Umbilical cord (tissue), 1 donor: ENCODE measurements at regions not wholly inside any gene's neighbourhood (a gene's known extent, or its start where the extent isn't known, plus 50 kb on each side); places are given as distances from the start of the nearest gene placed in this dataset.

Source experiments
- DNase-seq: peaks from one replicate; pipeline ENCODE4 v3.0.0-alpha.2; 2015; ENCODE audit warnings: low spot score

DNA sequence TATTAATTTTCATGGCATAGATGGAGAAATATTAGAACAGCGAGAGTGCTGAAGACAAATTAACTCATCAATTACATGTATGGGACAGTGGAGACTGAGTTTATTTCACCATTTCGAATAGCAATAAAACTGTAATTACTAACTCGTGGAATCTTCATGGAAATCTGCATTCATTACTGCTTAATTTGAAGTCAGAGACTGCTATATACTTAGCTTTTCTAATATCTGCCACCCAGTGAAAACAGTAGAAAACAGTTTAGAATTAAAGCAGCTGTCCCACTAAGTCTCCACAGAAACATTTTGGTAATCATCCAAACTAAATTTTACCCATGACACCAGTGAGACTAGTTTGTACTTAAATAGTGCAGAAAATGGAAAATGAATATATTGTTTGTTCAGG lies 56.8 kb downstream of the IZUMO3 start:
- no peak for DNase-seq

DNA sequence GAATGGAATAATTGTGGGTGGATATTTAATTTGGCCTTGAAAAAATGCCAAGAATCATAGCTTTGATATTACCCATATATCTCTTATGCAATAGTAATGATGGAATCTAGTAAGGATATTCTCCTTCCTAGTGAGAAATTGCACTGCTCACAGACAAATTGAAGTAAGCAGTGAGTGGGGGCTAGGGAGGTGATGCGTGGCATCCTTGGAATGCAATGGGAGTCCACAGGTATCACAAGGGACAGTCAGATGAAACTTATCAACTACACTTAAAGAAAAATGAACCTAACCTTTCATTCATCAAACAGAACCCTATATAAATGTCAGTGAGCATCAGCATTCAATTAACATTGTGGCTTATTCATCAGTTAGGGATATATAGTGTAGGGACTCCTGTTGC lies 57.8 kb downstream of the IZUMO3 start:
- DNase-seq: no peak

DNA sequence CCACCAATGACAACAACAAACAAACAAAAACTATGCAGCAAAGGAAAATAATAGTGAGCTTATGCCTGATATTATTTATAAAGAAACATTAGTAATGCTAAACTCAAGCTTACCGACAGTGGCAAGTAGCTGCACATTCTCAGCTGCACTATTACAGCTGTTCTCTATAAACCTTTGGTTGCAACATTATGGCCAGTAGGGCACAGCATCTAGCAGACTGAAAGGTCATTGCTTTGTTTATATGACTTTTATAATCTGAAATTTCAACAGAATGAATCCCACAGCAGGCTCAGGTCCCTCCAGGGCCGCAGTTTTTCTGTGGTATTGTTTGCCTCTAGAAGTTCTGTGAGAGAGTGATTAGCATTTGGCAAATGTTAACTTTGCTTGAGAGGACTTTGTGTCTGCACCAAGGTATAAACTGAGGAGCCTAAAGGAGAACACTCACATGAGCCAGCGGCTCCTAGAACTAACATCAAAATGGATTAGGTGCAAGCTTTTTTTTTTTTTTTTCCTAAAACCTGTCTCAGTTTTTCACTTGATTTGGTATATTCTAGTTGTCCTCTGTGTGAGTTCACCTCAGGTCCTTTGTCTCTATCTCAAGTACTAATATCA lies 58.3 kb downstream of the IZUMO3 start:
- DNase-seq: no peak

DNA sequence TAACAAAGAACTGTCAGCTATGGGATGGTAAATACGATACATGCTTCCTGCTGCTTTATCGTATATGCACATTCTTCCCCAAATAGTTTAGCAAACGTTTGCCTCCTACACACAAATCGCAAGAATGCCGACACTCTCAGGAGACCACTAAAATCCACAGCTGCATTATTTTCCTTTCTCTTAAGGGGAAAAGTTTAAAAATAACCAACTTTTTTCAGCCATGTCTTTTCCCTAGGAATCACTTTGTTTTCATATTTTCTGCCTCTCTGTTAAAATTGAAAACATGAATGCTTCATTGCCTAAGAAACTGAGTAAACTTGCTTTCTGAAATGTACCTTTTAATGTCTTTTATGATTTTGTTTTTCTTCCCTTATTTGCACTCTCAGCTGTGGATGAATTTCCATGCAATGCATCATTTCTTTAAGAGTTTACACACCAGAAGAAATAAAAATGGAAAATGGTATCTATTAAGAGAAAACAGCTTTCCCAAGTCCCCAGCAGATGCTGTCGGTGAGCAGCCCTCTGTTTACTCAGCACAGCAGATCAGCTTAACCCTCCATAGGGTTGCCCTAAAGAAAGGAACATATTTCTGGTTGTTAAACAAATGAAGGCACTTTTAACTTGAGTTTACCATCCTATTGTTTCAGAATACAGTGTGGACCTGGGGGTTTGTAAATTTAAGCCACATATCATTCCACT lies 66.2 kb downstream of the IZUMO3 start:
- DNase-seq: peak; percentile 42

DNA sequence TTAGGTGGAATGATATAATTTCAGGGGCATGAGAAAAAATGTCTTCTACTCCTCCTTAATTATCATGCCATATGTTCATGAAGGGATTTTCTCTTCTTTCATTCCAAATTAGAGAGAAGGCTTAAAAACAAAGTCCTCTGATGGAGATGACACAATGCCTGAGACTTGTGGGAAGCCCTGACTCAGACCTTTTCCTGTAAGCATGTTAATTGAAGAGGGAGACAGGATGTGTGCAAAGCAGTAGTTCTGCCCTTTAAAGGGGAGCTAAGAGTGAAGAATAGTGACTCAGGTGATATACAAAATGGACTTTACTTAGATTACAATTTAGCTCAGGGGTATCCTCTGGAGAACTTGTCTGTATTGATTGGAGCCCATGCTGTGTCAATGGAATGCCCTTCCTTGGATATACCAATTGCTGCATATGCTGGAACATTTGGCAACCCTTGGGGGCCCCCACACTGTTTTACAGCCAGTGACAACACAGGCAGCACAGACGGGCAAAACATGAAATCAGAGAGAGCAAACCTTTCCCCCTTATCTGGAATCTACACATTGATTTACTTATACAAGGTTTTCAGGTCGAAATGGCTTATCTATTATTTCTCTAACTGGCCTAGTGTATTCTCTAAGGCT lies 81.3 kb downstream of the IZUMO3 start:
- DNase-seq: peak; percentile 7

DNA sequence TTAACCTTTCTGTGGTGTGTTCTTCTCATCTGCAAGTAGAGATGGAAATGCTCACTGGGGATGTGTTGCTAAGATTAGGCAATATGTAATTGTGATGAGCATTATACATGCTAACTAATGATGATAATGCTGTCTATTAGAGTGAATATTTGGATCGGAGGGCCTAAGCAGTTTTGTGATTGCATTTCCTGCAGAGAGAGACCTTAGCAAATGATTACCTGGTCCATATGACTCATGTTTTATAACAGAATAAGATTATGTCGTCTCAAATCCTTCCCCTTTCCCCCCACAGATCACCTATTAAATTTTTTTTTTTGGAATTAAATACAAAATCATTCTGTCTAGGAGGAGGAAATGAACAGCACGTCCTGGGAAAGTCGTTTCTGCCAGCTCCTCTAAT lies 82.7 kb downstream of the IZUMO3 start:
- DNase-seq: no peak

DNA sequence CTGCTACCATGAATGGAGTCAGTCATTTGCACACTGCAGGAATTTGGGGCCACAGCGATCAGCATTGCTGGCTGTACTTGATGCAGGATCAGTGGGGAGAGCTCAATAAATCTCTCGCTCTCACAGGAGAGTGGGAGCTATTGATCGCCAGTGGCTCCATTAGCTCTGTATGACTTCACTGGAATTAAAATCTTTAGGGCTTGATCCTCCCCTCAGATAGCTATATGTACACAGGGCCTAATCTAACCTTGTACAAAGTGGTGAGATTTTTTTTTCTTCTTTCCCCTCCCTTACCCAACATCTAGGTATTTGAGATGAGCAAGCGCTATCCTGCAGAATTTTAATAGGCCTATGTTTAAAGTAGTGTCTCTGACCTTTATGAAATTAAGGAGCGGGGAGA lies 84.9 kb downstream of the IZUMO3 start:
- peak; percentile 19 for DNase-seq

DNA sequence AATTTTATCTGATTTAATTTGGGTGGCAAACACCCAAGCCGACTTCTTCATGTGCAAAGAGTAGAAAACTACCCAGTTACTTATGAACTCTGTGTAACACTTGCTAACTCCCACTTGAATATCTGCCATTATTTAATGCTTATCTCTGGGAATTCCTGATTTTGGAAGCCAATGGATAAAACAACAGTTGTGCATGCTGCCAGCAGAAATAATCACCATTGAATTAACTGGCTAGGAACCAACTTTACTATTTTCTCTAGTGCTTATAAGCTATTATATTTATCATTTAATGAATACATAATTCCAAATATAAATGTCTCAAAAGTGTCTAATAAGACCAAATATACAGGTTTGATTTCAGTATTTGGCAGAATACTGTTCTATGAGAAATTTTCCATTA lies 85.7 kb downstream of the IZUMO3 start:
- peak; percentile 37 for DNase-seq

DNA sequence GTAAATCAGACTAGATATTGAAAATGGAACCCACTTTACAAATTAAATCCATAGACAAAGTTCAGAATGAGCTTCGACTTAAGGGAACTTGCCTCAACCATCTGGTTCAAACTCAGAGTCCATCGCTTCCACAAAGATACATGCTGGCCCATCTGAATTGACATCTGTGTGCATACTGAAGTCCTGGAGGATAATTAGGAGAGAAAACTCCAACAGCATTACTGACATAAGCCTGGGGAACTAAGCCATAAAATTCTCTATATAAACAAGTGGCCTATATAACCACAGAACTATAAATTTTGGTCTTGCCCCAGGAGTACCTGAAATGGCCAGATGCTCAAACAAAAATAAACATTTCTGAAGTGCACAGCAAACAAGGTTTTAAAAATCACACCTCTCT lies 94.4 kb downstream of the IZUMO3 start:
- no peak for DNase-seq

DNA sequence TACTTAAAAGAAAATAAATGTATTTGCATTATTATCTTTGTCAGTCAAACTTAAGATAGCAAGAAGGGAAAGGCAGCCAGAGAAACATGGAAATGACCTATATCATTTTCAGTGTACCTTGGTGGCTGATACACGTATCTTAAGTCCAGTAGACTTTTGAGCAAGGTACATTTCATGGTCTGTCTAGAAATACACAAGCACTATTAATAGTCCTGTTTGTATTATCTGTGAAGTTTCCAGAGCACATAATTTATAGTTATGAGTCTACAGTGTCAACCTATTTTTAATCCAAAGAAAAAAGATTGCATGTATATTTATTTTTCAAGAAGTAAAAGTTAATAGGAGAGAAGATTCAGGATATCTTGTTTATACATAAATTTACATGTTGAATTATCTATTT lies 95.7 kb downstream of the IZUMO3 start:
- DNase-seq: no peak

DNA sequence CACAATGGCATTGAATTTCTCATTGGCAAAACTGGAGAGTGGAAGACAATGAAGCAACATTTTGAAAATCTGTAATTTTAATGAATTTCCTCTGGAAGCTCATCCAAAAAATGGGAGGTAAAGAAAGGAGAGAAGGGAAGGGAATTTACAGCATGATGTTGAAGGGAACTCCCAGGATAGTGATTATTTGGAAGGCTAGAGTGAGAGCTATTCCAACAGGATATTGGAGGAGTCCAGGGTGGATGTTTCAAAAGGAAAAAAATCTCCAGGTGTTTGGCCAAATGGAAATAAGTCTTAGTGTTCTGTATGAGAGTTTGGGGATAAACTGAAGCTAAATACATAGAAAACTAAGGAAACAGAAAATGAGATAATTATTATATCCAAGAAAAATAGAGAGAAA lies 106.2 kb downstream of the IZUMO3 start:
- no peak for DNase-seq

DNA sequence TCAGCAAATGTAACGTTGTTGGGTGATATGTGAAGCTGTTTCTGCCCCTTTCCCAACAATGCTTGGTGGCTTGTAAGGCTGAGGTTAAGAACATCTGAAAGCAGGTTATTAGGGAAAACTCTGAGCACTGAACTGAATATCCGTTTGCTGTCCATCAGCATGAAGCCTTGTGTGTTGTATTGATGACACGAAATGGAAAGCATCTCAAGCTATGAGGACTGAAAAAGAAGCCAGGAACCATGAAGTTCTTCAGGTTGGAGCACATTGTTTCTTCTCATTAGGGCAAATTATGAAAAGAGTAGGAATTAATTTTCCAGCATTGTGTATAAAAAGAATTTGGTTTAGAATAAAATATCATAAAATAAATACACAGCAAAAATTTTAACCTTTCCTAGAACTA lies 106.8 kb downstream of the IZUMO3 start:
- DNase-seq: no peak

DNA sequence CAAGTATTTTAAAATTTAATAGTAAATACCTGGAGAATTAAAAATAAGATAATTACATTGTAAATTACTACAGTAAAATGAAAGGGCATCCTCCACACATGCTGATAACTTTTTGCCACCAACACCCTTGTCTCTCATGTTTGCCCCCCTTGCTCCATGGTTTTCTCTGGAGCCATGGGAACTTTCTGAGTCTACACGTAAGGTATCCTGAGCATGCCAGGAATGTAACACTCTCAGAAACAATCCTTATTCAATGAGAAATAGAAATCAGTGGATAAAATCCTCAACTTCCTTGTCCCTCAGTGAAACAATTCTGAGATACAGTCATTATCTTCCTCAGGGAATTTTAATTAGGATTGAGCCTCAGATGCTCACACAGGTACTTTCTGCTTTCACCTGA lies 108.9 kb downstream of the IZUMO3 start:
- no peak for DNase-seq

DNA sequence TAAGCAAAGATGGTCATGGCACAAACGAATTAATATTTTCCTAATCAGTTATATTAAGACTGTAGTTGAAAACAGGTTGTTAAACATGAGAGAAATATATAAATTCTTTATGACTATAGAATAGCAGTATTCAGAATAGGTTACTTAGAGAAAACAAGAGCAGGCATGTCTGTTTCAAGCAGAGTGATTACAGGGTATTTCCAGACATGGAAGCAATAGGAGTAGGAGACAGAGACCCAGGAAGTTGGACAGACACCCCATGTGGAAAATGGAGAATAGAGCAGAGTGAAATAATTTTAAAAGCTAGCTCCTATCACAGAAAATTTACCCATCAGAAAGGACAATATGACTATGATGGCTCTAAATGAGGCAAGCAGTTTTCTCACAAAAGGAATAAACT lies 111.5 kb downstream of the IZUMO3 start:
- DNase-seq: no peak

DNA sequence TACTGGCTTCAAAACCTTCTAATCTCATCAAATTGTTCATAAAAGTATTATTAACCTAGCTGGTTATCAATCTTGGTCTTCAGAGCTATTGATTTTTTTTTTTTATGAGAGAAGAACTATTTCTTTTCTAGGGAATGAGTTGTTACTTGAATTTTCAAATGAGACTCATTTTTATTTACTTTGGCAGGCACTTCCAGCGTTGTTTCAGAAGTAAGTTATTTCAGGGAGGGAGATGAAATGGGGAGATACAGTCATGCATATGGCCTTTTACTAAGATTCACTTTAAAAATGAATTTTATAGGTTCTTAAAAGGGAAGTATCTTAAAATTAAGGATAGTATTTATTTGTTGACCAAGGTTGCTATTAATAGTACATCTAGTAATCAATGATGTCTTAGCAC lies 129.6 kb downstream of the IZUMO3 start:
- DNase-seq: no peak

DNA sequence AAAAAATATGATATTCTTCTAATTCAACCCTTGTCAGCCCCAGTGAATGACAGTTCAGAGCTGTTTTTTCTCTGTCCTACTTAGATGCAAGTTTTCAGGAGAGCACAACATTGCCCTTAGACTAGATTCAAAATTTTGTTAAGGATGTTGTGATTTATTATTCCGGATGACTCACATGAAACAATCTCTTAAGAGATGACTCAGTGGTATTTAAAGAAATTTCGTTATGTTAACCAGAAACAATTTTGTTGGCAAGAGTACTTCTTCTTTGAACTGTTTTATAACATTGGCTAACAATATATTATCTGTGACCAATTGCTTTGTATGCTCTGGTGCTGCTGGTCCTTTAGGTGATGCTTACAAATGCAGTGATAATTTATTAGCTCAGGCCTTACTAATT lies 132.0 kb downstream of the IZUMO3 start:
- DNase-seq: peak; percentile 68

DNA sequence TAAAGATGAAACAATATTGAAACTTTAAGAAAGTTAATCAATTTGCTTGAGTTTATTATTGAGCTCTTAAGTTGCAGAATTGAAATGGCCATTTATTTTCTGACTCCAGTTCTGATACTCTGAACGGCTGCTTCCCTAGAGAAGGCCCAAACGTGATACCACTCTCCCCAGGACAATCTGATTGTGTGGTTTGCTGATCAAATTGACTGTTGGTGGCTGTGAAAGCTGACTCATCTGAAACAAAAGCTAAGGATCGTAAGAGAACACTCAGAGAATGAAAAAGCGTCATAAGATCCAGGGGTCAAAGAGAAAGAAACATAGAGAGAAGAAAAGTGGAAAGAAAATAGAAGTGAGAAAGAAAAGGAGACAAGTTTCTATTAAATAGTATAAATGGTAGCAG lies 147.2 kb downstream of the IZUMO3 start:
- DNase-seq: no peak

DNA sequence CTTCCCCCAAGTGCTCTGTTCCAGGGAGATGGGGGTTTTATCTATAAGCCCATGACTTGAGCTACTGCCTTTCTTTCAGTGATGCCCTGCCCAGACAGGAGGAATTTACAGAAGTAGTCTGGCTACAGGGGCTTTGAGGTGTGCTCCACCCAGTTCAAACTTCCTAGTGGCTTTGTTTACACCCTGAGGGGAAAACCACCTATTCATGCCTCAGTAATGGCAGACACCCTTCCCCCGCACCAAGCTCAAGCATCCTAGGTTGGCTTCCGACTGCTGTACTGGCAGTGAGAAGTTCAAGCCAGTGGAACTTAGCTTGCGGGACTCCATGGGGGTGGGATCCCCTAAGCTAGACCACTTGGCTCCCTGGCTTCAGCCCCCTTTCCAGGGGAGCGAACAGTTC lies 154.6 kb downstream of the IZUMO3 start:
- no peak for DNase-seq

DNA sequence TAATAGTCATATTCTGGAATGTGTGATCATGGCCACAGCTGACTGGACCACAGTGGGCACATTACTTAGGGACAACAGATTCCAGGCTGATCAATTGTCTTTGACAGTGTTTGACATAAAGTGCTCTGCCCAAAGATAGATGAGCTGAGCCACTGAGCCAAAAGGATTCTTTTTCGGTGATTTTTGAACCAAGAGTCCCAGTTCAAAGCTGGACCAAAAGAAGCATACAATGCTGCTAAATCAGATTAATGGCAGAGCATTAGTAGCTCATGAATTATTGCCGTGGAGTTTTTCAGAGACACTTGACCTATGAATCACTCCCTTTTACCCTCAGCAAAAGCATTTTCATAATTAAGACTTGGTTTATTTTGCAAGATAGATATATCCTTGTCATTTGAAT lies 160.6 kb downstream of the IZUMO3 start:
- DNase-seq: no peak

DNA sequence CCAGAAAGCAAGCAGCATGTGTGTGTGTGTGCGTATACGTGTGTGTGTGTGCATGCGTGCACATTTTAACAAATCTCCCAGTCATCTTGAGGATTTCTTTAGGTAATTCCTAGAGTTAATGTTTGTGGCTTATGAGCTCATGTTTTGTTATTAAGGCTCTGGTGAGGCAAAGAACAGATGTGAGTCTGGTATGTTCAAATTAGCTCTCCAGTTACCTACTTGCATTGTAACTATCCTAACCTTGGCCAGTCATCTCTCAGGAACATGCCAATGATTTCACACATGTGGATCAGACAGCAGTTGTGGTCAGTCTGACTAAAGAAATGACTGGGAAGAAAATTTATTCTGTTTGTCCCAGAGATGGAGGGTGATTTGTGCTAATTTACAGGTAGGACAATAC lies 163.1 kb downstream of the IZUMO3 start:
- DNase-seq: peak; percentile 47

DNA sequence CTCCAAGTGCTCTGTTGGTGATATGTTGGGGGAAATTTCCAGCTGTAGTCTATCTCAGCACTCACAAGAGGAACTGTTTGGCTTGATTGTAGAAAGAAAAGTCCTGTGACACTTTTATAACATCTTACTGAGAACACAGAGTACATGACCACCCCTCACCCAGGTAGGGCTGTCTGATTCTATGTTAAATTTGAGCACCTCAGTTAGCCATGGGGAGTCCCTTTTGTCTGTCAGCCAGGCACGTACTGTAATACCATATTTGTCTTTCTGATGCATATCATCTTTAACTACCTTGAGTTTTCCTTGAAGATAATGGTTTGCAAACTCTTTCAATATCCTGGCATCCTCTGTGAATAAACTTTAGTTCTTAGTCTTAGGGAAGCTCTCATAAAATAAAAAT lies 164.5 kb downstream of the IZUMO3 start:
- DNase-seq: no peak

DNA sequence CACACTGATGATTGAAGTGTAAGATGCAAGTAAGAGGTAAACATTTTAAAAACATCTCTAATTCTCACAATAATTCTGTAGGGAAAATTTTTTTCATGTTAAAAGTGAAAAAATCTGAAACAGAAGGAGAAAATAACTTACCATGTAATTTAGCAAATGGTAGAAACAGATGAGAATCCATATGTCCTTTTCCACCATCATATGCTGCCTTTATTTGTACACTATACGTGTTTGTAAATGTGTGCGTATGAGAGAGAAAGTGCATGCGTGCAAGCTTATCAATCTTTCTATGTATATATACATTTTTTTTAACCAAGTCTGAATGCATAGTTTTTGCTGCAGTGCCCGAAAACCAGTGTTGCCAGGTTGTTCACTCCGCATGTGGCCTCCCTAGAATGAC lies 186.7 kb downstream of the IZUMO3 start:
- DNase-seq: no peak

DNA sequence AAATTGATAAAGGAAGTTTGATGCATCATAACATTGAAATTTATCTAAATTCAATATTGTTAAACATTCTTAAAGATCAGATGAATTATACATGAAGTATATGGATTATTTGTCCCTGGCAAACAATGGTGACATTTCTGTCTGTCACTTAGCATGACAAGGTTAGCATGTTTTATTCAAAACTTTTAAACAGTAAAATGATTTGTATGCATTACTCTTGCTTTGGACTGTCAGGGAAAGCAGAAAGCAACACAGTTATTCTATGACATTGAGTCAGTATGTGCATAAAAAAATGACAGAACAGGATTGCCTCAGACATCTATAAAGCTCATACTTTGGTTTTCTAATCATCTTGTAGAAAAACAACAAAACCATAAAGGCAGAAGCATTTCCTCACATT lies 193.7 kb downstream of the IZUMO3 start:
- no peak for DNase-seq
